K562 (cell line): ENCODE measurements at regions not wholly inside any gene's neighbourhood (a gene's known extent, or its start where the extent isn't known, plus 50 kb on each side); places are given as distances from the start of the nearest gene placed in this dataset.

Experiments used
- ATAC-seq: fragments of 200-7000 bp; cut with Tn5 transposase; 3 replicates; pipeline ENCODE4 v1.9.1; 2020; ENCODE audit warnings: moderate library complexity
- BruUV-seq: library from RNA; stranded (reverse); fragments of 400-500 nt; replicated peaks from 2 replicates; lab custom pipeline; 2021; lab: Mats Ljungman, UMichigan
- CTCF ChIA-PET: fragments of 300-600 bp; formaldehyde crosslinking; extraction: SDS; loops from one replicate; lab custom pipeline; 2021; ENCODE audit warnings: low intra/inter-chr PET ratio; lab: Yijun Ruan, JAX
- POLR2A ChIA-PET: fragments of 300-600, 350-650 bp; sonication (Branson Sonifier 250); formaldehyde crosslinking; extraction: SDS; loops from one replicate; lab custom pipeline; 2021; ENCODE audit warnings: antibody characterized with exemption, inconsistent platforms; lab: Yijun Ruan, JAX
- DNase-seq, 4 experiments: peaks; one replicate each; pipeline versions ENCODE4 v3.0.0 to v3.0.0-alpha.2; 2011 to 2018; ENCODE audit warnings: low spot score in 3 of 4, mixed read lengths in 3 of 4; ENCODE audit errors: extremely low read depth in 1 of 4
- FAIRE-seq: peaks from 2 replicates; lab custom pipeline; 2011; peaks lifted over from hg19 to GRCh38; lab: Jason Lieb, UNC
- H2AFZ ChIP-seq: 2 replicates; pipeline ENCODE4 v1.6.0; 2011; ENCODE audit warnings: low read depth, low read length, control low read depth, inconsistent platforms
- H3K27ac ChIP-seq: fragments of 200-600 bp; 3 replicates; pipeline ENCODE4 v1.8.0; 2011; ENCODE audit warnings: low read depth, mild to moderate bottlenecking, control low read depth, inconsistent platforms, low read length, moderate library complexity, mixed read lengths; ENCODE audit errors: extremely low read depth
- H3K27me3 ChIP-seq, 2 experiments: fragments of 300-600 bp in 1 of 2; 2 replicates in 1 of 2; 3 replicates in 1 of 2; pipeline versions ENCODE4 v1.6.0 to v1.8.0; 2011; ENCODE audit warnings: inconsistent platforms in 2 of 2, low read length in 2 of 2, mild to moderate bottlenecking in 1 of 2, mixed read lengths in 1 of 2, moderate library complexity in 1 of 2; ENCODE audit not compliant: control insufficient read depth in 2 of 2, insufficient read depth in 2 of 2
- H3K36me3 ChIP-seq: fragments of 300-600 bp; 3 replicates; pipeline ENCODE4 v1.8.0; 2011; ENCODE audit warnings: mild to moderate bottlenecking, low read length, inconsistent platforms; ENCODE audit not compliant: control insufficient read depth, insufficient read depth
- H3K4me1 ChIP-seq, 2 experiments: fragments of 200-600 bp in 1 of 2; replicated peaks in 1 of 2; 2 replicates in 1 of 2; 3 replicates in 1 of 2; pipeline versions ENCODE4 v1.5.1 to v1.8.0; 2011; ENCODE audit warnings: inconsistent platforms in 2 of 2, low read length in 2 of 2, mild to moderate bottlenecking in 1 of 2, mixed read lengths in 1 of 2, moderate library complexity in 1 of 2; ENCODE audit not compliant: control insufficient read depth in 2 of 2, insufficient read depth in 2 of 2
- H3K4me2 ChIP-seq: 2 replicates; pipeline ENCODE4 v1.6.1; 2011; ENCODE audit warnings: low read length, control low read depth, inconsistent platforms, mixed read lengths; ENCODE audit not compliant: insufficient read depth
- H3K4me3 ChIP-seq: fragments of 200-600 bp; sonication (generic), shearing (Covaris generic); 2 replicates; pipeline ENCODE4 v1.5.1; 2016; ENCODE audit warnings: control low read depth, inconsistent platforms
- H3K79me2 ChIP-seq: fragments of 200-600 bp; 3 replicates; pipeline ENCODE4 v1.8.0; 2011; ENCODE audit warnings: low read length, inconsistent platforms; ENCODE audit not compliant: control insufficient read depth, insufficient read depth
- H3K9ac ChIP-seq, 2 experiments: 2 replicates each; pipeline versions ENCODE4 v1.6.0 to v1.6.1; 2011; ENCODE audit warnings: low read depth in 2 of 2, low read length in 2 of 2, control low read depth in 1 of 2, inconsistent platforms in 1 of 2, mild to moderate bottlenecking in 1 of 2, mixed read lengths in 1 of 2; ENCODE audit not compliant: insufficient read depth in 1 of 2
- H3K9me1 ChIP-seq: one replicate; pipeline ENCODE4 v1.6.0; 2011; ENCODE audit warnings: inconsistent platforms, mild to moderate bottlenecking, low read length, moderate library complexity; ENCODE audit not compliant: control insufficient read depth, insufficient read depth
- H3K9me3 ChIP-seq: replicated peaks from 2 replicates; pipeline ENCODE4 v1.5.1; 2011; ENCODE audit warnings: low read depth, low read length, inconsistent platforms; ENCODE audit not compliant: control insufficient read depth, insufficient read depth
- H4K20me1 ChIP-seq: replicated peaks from 2 replicates; pipeline ENCODE4 v1.6.1; 2011; ENCODE audit warnings: low read length, inconsistent platforms, mixed read lengths; ENCODE audit not compliant: control insufficient read depth, insufficient read depth
- HDGF ChIP-seq: fragments of 450-650 bp; IDR thresholded peaks from 2 replicates; pipeline ENCODE4 v1.6.1; 2016
- IFI16 ChIP-seq: fragments of 250-450 bp; sonication (Bioruptor Pico); IDR thresholded peaks from 2 replicates; pipeline ENCODE4 v2.1.2; 2022; ENCODE audit warnings: mild to moderate bottlenecking, inconsistent platforms
- IRF2 ChIP-seq: sonication (generic); formaldehyde crosslinking; IDR thresholded peaks from 2 replicates; pipeline ENCODE4 v1.8.1; 2022; ENCODE audit warnings: mild to moderate bottlenecking, missing genetic modification reagents
- SAP30 ChIP-seq: fragments of 200-600 bp; sonication (generic); IDR thresholded peaks from 2 replicates; pipeline ENCODE4 v1.6.1; 2012; ENCODE audit warnings: borderline replicate concordance, low read depth, mild to moderate bottlenecking, moderate library complexity, low read length, control low read depth, inconsistent platforms; ENCODE audit not compliant: insufficient read depth, poor library complexity, severe bottlenecking
- TSC22D4 ChIP-seq: fragments of 450-650 bp; IDR thresholded peaks from 2 replicates; pipeline ENCODE4 v1.6.1; 2016; ENCODE audit warnings: missing genetic modification characterization, missing biosample characterization, control low read depth
- U2AF1 ChIP-seq: fragments of 200-400 bp; formaldehyde crosslinking; optimal IDR thresholded peaks from 2 replicates; pipeline ENCODE3; 2017; ENCODE audit warnings: mild to moderate bottlenecking, low read depth, low read length, moderate library complexity
- WGBS: fragments of 100-300 bp; shearing (Covaris generic); methylation state at CpG from one replicate; pipeline ENCODE4 v1.1.6; 2016; ENCODE audit warnings: low coverage, mixed read lengths; ENCODE audit not compliant: insufficient coverage; ENCODE audit errors: missing lambda C conversion rate; 5-methylcytosine and 5-hydroxymethylcytosine counted together
- in situ Hi-C: fragments of 300-500 bp; cut with MboI; formaldehyde crosslinking; loops from 4 replicates; pipeline ENCODE4 v1.15.0; 2018; ENCODE audit warnings: inconsistent platforms, mixed read lengths
- intact Hi-C: fragments of 100-400 bp; cut with micrococcal nuclease; formaldehyde crosslinking; loops from 2 replicates; pipeline ENCODE4 v1.14.2; 2022

GRCh38 chr15:69848096-69848495 is 249.6 kb downstream of the TLE3 start:
- in situ Hi-C loops (no loop called here), intact Hi-C loops (no loop called here)
- H3K27me3 ChIP-seq: peaks cover 3 to 11% of the 10 kb centered on the region in 2 experiments; a peak in 1 of 5 replicates
- H3K27ac ChIP-seq: no peak overlapping the region
- ChIA-PET POLR2A (no interaction called here), CTCF (no interaction called here)
- no peak overlapping the region for H3K4me3 ChIP-seq
- H3K4me1 ChIP-seq: no peaks in the 10 kb centered on the region
- H3K9me1 ChIP-seq: no peaks in the 10 kb centered on the region
- H3K36me3 ChIP-seq: no peaks in the 10 kb centered on the region
- DNase-seq (no peak), ATAC-seq (no peak), FAIRE-seq (no peak)
- no peaks in the 10 kb centered on the region for H3K79me2 ChIP-seq
- TF ChIP-seq HDGF: no peak
- TF ChIP-seq IFI16 (CRISPR knock-in tag): no peak
- no peak overlapping the region for H2AFZ ChIP-seq
- H3K4me2 ChIP-seq: no peak overlapping the region
- WGBS: 0% methylated on average over 6 of the region's 6 CpGs
- H3K9ac ChIP-seq: no peak overlapping the region
- no peaks in the 10 kb centered on the region for H4K20me1 ChIP-seq
- no peaks in the 10 kb centered on the region for H3K9me3 ChIP-seq
- BruUV-seq: no TSS peak

DNA sequence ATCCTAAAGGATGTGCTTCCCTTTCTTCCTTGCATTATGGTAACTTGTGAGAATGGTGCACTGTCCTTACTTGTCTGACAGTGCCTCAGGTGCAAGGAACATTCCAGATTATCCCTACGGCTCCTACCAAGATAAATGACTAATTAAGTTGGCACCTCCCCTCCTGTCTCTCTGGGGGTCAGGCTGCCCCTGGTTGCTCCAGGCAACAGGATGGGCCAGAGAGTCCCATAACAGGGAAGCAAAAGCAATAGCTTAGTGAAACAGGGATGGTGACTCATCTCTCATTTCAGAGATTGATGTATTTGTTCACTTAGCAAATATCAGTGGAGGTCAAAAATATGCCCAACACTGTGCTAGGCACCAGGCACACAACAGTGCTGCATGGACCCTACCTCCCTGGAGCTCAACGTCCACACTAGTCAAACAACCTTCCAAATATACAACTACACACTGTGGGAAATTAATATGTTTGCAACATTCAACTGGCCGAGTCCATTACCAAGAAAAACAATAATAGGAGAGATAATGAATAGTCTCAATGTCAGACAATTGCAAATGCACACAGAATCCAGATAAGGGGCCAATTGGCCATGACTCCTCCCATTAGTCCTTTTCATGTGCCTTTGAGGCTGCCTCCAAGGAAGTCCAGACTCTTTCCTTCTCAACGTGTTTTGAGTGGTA is 249.0 kb downstream of the TLE3 start:
- Histone ChIP-seq H3K27ac (no peak overlapping the region), H4K20me1 (no peaks in the 10 kb centered on the region), H3K9ac (no peak overlapping the region), H3K9me3 (no peaks in the 10 kb centered on the region), H3K27me3 (peaks cover 3 to 15% of the 10 kb centered on the region in 2 experiments; a peak in 1 of 5 replicates), H3K4me3 (no peak overlapping the region), H3K36me3 (no peaks in the 10 kb centered on the region), H3K9me1 (no peaks in the 10 kb centered on the region), H3K4me1 (no peaks in the 10 kb centered on the region), H2AFZ (no peak overlapping the region), H3K4me2 (no peak overlapping the region), H3K79me2 (no peaks in the 10 kb centered on the region)
- CTCF ChIA-PET: no interaction called here
- 0% methylated on average over 4 of the region's 4 CpGs for WGBS
- POLR2A ChIA-PET: interaction anchor here (1.7 kb wide), 1 partner anchor 8 kb away, joined by 7 read pairs; no protein-coding TSS in a partner anchor
- no TSS peak for BruUV-seq
- no peak for DNase-seq
- in situ Hi-C loops (no loop called here), intact Hi-C loops (no loop called here)
- ATAC-seq: no peak
- FAIRE-seq: no peak
- TF ChIP-seq IRF2 (CRISPR knock-in tag) (no peak), SAP30 (no peak), TSC22D4 (no peak), U2AF1 (no peak)
